ENCODE measurements at regions not wholly inside any gene's neighbourhood (a gene's known extent, or its start where the extent isn't known, plus 50 kb on each side); places are given as distances from the start of the nearest gene placed in this dataset.

DNA sequence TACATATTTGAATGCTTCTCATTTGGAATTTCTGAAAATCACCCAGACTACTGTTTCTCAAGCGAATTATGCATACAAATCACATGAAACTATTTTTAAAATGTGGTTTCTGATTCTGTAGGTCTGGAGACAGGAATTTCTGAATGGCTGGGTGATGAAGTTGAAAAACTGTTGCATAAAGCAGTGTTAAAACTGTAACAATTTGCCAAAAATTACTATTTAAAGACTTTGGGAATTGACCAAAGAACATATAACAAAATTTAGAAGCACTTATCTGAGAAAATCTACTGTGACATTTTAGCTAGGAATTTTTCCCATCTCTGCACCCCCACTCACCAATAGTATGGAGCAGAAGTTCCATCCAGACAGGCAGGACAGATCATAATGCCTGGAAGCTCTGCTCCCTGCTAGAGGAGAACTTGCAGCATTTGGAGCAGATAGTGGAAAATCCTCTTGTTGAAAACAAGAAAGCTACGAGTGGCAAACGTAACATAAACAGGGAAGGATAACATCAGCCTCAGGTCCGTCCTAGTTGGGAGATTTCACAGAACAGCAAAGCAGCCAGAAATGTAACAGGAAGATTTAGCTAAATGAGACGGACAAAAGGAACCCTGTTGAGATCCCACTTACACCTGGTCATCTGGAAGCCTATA, 132.3 kb upstream of the MCTP2 start:
- Histone ChIP-seq H3K9me3 (ENCODE audit: control insufficient read depth, insufficient read depth, low read length) (no peaks in the 10 kb centered on the region), H3K27me3 (ENCODE audit: control insufficient read depth, insufficient read depth, low read length) (no peaks in the 10 kb centered on the region), H3K4me3 (ENCODE audit: low read depth, low read length) (no peak overlapping the region), H3K27ac (ENCODE audit: low read depth, low read length) (no peak overlapping the region)
- POLR2A ChIA-PET, result no interaction called here
- no peak for DNase-seq (ENCODE audit: low read depth, low spot score)
- CTCF ChIA-PET, result interaction anchor here (0.5 to 1.8 kb wide), 3 partner anchors 21 to 820 kb away, joined by 5 to 17 read pairs (median 7); no protein-coding TSS in a partner anchor
- TF ChIP-seq, protein P1, sequence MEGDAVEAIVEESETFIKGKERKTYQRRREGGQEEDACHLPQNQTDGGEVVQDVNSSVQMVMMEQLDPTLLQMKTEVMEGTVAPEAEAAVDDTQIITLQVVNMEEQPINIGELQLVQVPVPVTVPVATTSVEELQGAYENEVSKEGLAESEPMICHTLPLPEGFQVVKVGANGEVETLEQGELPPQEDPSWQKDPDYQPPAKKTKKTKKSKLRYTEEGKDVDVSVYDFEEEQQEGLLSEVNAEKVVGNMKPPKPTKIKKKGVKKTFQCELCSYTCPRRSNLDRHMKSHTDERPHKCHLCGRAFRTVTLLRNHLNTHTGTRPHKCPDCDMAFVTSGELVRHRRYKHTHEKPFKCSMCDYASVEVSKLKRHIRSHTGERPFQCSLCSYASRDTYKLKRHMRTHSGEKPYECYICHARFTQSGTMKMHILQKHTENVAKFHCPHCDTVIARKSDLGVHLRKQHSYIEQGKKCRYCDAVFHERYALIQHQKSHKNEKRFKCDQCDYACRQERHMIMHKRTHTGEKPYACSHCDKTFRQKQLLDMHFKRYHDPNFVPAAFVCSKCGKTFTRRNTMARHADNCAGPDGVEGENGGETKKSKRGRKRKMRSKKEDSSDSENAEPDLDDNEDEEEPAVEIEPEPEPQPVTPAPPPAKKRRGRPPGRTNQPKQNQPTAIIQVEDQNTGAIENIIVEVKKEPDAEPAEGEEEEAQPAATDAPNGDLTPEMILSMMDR (IDR thresholded peaks at IDR 0.05; ENCODE audit: low read depth, low read length), result no peak

DNA sequence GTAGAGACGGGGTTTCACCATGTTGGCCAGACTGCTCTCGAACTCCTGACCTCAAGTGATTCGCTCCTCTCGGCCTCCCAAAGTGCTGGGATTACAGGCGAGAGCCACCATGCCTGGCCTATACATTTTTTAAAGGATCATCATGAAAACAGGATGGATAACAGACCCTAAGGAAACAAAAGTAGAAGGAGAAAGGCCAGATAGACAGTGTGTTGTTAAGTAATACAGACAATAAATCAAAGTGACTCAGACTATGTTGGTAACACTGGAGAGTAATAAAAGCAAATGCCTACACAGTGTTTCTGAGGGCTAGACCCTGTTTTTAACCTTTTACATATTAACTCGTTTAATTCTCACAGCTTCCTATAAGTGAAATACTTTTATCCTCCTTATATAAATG, 133.8 kb upstream of the MCTP2 start:
- no peaks in the 10 kb centered on the region for H3K9me3 ChIP-seq (ENCODE audit: control insufficient read depth, insufficient read depth, low read length)
- TF ChIP-seq, protein P1 (IDR thresholded peaks at IDR 0.05; ENCODE audit: low read depth, low read length), result no peak
- CTCF ChIA-PET, result interaction anchor here (1.1 kb wide), 1 partner anchor 22 kb away, joined by 4 read pairs; no protein-coding TSS in a partner anchor
- no peak overlapping the region for H3K4me3 ChIP-seq (ENCODE audit: low read depth, low read length)
- DNase-seq (ENCODE audit: low read depth, low spot score), result no peak
- H3K27me3 ChIP-seq (ENCODE audit: control insufficient read depth, insufficient read depth, low read length), result no peaks in the 10 kb centered on the region
- H3K27ac ChIP-seq (ENCODE audit: low read depth, low read length), result no peak overlapping the region
- POLR2A ChIA-PET, result no interaction called here

DNA sequence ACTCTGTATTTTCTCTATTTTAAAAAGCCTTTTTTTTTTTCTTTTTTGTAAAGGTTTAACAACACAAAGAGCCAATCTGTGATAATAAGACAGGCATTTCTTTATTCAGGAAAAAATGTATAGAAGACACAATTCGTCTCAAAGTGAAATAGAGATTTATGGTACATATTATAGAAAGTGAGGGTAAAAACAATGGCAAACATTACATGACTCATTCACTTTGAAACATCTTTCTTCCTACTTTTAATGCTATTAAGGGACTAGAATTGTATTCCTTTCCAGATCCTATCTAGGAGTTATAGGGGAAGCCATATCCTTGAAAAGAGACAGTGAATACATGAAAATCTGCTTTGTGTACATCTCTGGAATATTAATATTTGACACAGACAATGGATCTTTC, 137.1 kb upstream of the MCTP2 start:
- no peak overlapping the region for H3K27ac ChIP-seq (ENCODE audit: low read depth, low read length)
- CTCF ChIA-PET, result interaction anchor here (1.0 kb wide), 1 partner anchor 26 kb away, joined by 3 read pairs; no protein-coding TSS in a partner anchor
- POLR2A ChIA-PET, result no interaction called here

DNA sequence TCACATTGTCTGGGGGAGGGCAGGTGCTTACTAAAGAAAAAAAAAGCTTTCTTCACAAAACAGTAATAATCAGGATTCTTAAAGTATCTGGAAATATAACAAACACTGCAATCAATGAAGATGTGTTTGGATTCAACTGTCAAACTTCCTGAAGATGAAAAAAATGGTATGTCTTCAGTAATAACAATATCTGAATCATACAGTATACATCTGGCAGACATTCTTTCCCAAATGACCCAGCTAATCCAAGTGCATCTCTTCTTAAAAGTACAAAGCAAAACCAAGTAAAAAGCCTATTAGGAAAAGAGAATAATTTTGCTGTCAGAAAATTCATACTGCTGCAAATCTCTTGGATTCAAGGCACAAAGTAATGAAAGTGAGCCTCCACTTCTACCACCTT, 145.0 kb upstream of the MCTP2 start:
- Histone ChIP-seq H3K27me3 (ENCODE audit: control insufficient read depth, insufficient read depth, low read length) (no peaks in the 10 kb centered on the region), H3K4me3 (ENCODE audit: low read depth, low read length) (no peak overlapping the region), H3K27ac (ENCODE audit: low read depth, low read length) (peak overlapping the region; percentile 22), H3K9me3 (ENCODE audit: control insufficient read depth, insufficient read depth, low read length) (no peaks in the 10 kb centered on the region)
- ChIA-PET POLR2A (interaction anchor here (0.6 to 1.0 kb wide), 2 partner anchors 16 to 57 kb away, joined by 4 to 6 read pairs; no protein-coding TSS in a partner anchor), CTCF (interaction anchor here (1.6 kb wide), 1 partner anchor 34 kb away, joined by 11 read pairs; no protein-coding TSS in a partner anchor)
- peak; percentile 32 for DNase-seq (ENCODE audit: low read depth, low spot score)
- TF ChIP-seq, protein P1 (IDR thresholded peaks at IDR 0.05; ENCODE audit: low read depth, low read length), result no peak

More for the DNA sequence above, 137.1 kb upstream of the MCTP2 start:
- H3K4me3 ChIP-seq (ENCODE audit: low read depth, low read length), result no peak overlapping the region
- TF ChIP-seq, protein P1 (IDR thresholded peaks at IDR 0.05; ENCODE audit: low read depth, low read length), result no peak
- H3K27me3 ChIP-seq (ENCODE audit: control insufficient read depth, insufficient read depth, low read length), result no peaks in the 10 kb centered on the region
- H3K9me3 ChIP-seq (ENCODE audit: control insufficient read depth, insufficient read depth, low read length), result no peaks in the 10 kb centered on the region
- DNase-seq (ENCODE audit: low read depth, low spot score), result no peak

DNA sequence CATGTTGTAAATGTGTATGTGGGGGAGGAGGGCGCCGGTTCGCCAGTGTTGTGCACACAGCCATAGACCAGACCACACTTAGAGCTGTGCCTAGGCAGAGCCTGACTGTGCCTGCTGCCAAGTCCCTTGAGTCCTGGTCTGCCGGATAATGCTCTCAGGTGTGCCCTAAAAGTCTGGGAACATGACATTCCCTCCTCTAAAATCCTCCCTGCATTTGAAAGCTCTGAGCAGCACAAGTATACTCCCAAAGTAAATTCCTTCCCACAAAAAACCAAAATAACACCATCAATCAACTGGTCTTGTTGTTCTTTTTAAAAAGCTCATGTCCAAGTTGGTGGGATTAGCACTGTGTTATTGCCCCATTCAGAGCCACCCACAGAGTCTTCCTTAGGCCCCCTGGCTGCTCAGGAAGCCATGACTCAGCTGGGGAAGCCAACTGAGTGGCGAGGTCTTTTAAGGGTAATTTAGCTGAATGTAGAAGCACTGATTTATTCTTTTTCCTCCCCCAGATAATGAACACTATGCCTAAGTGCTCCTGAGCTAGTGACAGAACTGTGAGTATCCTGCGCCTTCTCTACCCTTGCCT, 147.8 kb upstream of the MCTP2 start:
- Histone ChIP-seq H3K4me3 (ENCODE audit: low read depth, low read length) (no peak overlapping the region), H3K27ac (ENCODE audit: low read depth, low read length) (peak overlapping the region; percentile 4), H3K27me3 (ENCODE audit: control insufficient read depth, insufficient read depth, low read length) (no peaks in the 10 kb centered on the region), H3K9me3 (ENCODE audit: control insufficient read depth, insufficient read depth, low read length) (no peaks in the 10 kb centered on the region)
- POLR2A ChIA-PET, result interaction anchor here (0.8 to 1.2 kb wide), 2 partner anchors 27 to 30 kb away, joined by 3 to 4 read pairs; no protein-coding TSS in a partner anchor
- TF ChIP-seq, protein P1 (IDR thresholded peaks at IDR 0.05; ENCODE audit: low read depth, low read length), result peak; percentile 29; the same call in 1 of the 2 replicates
- DNase-seq (ENCODE audit: low read depth, low spot score), result peak; percentile 29
- CTCF ChIA-PET, result interaction anchor here (0.5 to 3.0 kb wide), 5 partner anchors 36 to 1030 kb away, joined by 3 to 27 read pairs (median 4); no protein-coding TSS in a partner anchor

Data from AG04450 (cell line).